ENCODE measurements at regions not wholly inside any gene's neighbourhood (a gene's known extent, or its start where the extent isn't known, plus 50 kb on each side); places are given as distances from the start of the nearest gene placed in this dataset.

DNA sequence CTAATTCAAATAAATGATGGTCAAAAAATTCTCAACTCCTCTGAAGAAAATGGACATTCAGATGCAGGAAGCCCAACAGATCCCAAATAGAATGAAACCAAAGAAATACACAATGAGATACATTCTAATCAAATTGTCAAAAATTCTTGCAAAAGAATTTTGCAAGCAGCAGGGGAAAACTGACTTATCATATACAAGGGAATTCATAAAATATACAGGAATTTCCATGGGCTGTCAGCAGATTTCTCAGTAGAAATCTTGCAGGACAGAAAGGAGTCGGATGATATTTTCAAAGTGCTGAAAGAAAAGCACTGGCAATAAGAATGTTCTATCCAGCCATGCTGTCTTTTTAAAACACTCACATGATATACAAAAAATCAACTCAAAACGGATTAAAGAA is 194.6 kb upstream of the ZC3H12C start:
- TF ChIP-seq GATA3 (IDR thresholded peaks at IDR 0.05; ENCODE audit: low read depth, low read length) (no peak), GATA2 (IDR thresholded peaks at IDR 0.05; ENCODE audit: low read depth, low read length) (no peak)

Data from SH-SY5Y (cell line).